ENCODE measurements at regions not wholly inside any gene's neighbourhood (a gene's known extent, or its start where the extent isn't known, plus 50 kb on each side); places are given as distances from the start of the nearest gene placed in this dataset.

DNA sequence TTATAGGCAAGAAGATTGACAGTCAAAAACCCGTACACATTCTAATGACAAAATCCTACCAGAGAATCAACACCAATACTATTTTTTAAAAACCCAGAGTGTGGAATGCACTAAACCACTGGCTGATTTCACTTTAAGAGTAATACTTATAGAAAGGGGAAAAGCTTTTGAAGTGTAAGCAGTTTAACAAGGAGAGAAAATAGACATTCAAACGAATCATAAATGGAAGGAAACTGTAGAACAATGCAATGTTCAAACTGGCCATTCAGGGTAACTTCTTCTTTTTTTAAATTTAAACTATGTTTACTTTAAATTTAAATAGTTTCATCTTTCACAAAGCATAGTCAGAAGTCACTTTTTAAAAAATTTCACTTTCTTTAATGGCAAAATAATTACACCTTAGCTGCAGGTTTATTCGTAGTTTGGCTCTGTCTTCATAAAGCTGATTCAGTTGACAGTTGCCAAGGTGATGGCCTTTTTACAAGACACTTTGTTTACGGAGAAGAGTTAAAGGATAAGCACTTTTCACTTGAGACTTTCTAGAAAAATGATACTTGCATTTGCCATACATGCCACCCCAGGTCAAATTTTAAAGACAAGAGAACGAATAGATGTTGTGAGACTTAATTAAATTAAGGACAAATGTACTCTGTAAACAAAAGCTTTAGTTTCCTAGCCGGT is 82.4 kb upstream of the KLF3 start:
- Histone ChIP-seq H4K5ac (ENCODE audit: insufficient read length, low read depth, low read length) (no peak overlapping the region), H3K27me3 (replicated peaks in 1 of 4; ENCODE audit: control insufficient read depth in 3 of 4, extremely low read depth in 1 of 4, insufficient read depth in 3 of 4, low read length in 3 of 4) (no peaks in the 10 kb centered on the region), H4K20me1 (replicated peaks in 1 of 2; ENCODE audit: control insufficient read depth in 1 of 2, insufficient read depth in 2 of 2, low read length in 2 of 2) (no peaks in the 10 kb centered on the region), H3K23me2 (ENCODE audit: low read depth, low read length) (no peaks in the 10 kb centered on the region), H3K14ac (ENCODE audit: insufficient read length) (no peak overlapping the region), H2AK5ac (ENCODE audit: low read depth, low read length) (no peak overlapping the region), H3K36me3 (ENCODE audit: control insufficient read depth in 2 of 4, insufficient read depth in 4 of 4, low read length in 3 of 4) (no peaks in the 10 kb centered on the region), H3K56ac (replicated peaks; ENCODE audit: insufficient read length, low read depth, low read length) (no peak overlapping the region), H2BK5ac (ENCODE audit: low read depth, low read length) (no peak overlapping the region), H3K4me1 (replicated peaks in 1 of 4; ENCODE audit: control insufficient read depth in 3 of 4, insufficient read depth in 4 of 4, low read length in 3 of 4) (no peaks in the 10 kb centered on the region), H4K91ac (replicated peaks; ENCODE audit: insufficient read length, low read length) (no peak overlapping the region), H3K18ac (ENCODE audit: extremely low read depth, low read length) (no peak overlapping the region), H3K4me2 (ENCODE audit: insufficient read depth in 1 of 2, low read depth in 2 of 2, low read length in 2 of 2) (no peak overlapping the region), H3K4ac (replicated peaks; ENCODE audit: insufficient read length, low read depth, low read length) (no peak overlapping the region), H3K27ac (ENCODE audit: low read depth, low read length) (no peak overlapping the region), H2AFZ (ENCODE audit: low read length) (no peak overlapping the region), H2BK15ac (ENCODE audit: low read length) (no peak overlapping the region), H2BK120ac (replicated peaks; ENCODE audit: low read depth, low read length) (no peak overlapping the region), H3K79me1 (ENCODE audit: low read depth, low read length) (no peaks in the 10 kb centered on the region), H2BK20ac (ENCODE audit: low read length) (no peak overlapping the region), H3K4me3 (ENCODE audit: extremely low read depth in 1 of 4, insufficient read depth in 2 of 4, low read depth in 3 of 4, low read length in 4 of 4) (no peak overlapping the region), H3K79me2 (ENCODE audit: control insufficient read depth in 1 of 2, insufficient read depth in 2 of 2, low read length in 2 of 2) (no peaks in the 10 kb centered on the region), H3K23ac (ENCODE audit: insufficient read length) (no peak overlapping the region), H2BK12ac (ENCODE audit: low read depth, low read length) (no peak overlapping the region), H3K9me3 (ENCODE audit: insufficient read depth in 2 of 2, low read depth in 1 of 2, low read length in 1 of 2) (0 out of 4 replicates have a peak, but pooled peaks cover 0 to 2% of the 10 kb centered on the region in 2 experiments), H3K9ac (replicated peaks in 1 of 4; ENCODE audit: extremely low read depth in 1 of 4, low read depth in 3 of 4, low read length in 3 of 4) (no peak overlapping the region), H4K8ac (ENCODE audit: extremely low read depth, insufficient read depth, low read length) (no peak overlapping the region)
- FAIRE-seq = no peak
- DNase-seq (ENCODE audit: low read depth in 1 of 2, low spot score in 2 of 2) = no peak
- ChIA-PET POLR2A (ENCODE audit: partially characterized antibody) (no interaction called here), CTCF (ENCODE audit: partially characterized antibody) (no interaction called here)
- 85% methylated on average over 6 of the region's 6 CpGs; no CpG with 5 or more reads in 1 of the 2 experiments for WGBS, 2 experiments (ENCODE audit: extremely low coverage in 1 of 2, insufficient coverage in 1 of 2, insufficient read length in 1 of 2, insufficient replicate concordance in 2 of 2, low coverage in 1 of 2, low lambda C conversion rate in 2 of 2, missing lambda C conversion rate in 1 of 2)
- no peak for TF ChIP-seq KDM5A (IDR thresholded peaks at IDR 0.05; ENCODE audit: low read length)
- no peak for TF ChIP-seq POLR2A (IDR thresholded peaks at IDR 0.05; ENCODE audit: control extremely low read depth in 1 of 2, low read depth in 2 of 2, low read length in 2 of 2)
- TF ChIP-seq SIN3A (conservative IDR thresholded peaks at IDR 0.05 in 1 of 2, IDR thresholded peaks at IDR 0.05 in 1 of 2; ENCODE audit: low read depth in 1 of 2, low read length in 2 of 2) = no peak
- TF ChIP-seq SRF (IDR thresholded peaks at IDR 0.05; ENCODE audit: low read depth, low read length) = no peak
- TF ChIP-seq PHF8 (conservative IDR thresholded peaks at IDR 0.05; ENCODE audit: low read depth, low read length) = no peak
- TF ChIP-seq RNF2 (IDR thresholded peaks at IDR 0.05; ENCODE audit: borderline replicate concordance, low read depth, low read length, missing control alignments, poor library complexity, severe bottlenecking) = no peak
- no peak for TF ChIP-seq SAP30 (IDR thresholded peaks at IDR 0.05; ENCODE audit: insufficient read depth, insufficient replicate concordance, low read length)
- TF ChIP-seq, protein P1, sequence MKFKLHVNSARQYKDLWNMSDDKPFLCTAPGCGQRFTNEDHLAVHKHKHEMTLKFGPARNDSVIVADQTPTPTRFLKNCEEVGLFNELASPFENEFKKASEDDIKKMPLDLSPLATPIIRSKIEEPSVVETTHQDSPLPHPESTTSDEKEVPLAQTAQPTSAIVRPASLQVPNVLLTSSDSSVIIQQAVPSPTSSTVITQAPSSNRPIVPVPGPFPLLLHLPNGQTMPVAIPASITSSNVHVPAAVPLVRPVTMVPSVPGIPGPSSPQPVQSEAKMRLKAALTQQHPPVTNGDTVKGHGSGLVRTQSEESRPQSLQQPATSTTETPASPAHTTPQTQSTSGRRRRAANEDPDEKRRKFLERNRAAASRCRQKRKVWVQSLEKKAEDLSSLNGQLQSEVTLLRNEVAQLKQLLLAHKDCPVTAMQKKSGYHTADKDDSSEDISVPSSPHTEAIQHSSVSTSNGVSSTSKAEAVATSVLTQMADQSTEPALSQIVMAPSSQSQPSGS (IDR thresholded peaks at IDR 0.05; ENCODE audit: low read length) = no peak
- TF ChIP-seq NRF1 (IDR thresholded peaks at IDR 0.05; ENCODE audit: low read depth, low read length) = no peak
- no peak for TF ChIP-seq RBBP5 (IDR thresholded peaks at IDR 0.05; ENCODE audit: borderline replicate concordance, low read depth, low read length)
- no peak for TF ChIP-seq CTBP2 (IDR thresholded peaks at IDR 0.05; ENCODE audit: borderline replicate concordance, insufficient read depth, insufficient read length, low read length)
